ENCODE measurements at regions not wholly inside any gene's neighbourhood (a gene's known extent, or its start where the extent isn't known, plus 50 kb on each side); places are given as distances from the start of the nearest gene placed in this dataset.

DNA sequence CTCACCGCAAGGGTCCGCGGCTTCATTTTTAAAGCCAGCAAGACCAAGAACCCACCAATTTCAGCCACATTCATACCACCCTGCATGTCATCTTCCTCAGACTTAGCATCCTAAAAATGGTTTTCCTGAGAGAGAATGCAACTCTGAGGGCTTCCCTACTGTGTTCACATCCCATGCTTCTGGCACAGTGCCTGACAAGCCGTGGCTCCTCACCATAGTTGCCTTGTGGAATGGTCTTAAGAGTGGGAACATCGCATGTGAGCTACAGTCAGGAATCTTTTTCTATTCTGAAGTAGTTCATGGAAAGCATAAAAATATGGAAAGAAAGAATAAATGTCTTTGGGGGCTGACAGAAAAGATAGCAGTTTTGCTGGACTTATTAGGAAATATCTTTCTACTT is 120.3 kb downstream of the RAP2B start:
- TF ChIP-seq CTCF (IDR thresholded peaks at IDR 0.05), result no peak
- TF ChIP-seq POLR2A (IDR thresholded peaks at IDR 0.05), result no peak
- TF ChIP-seq POLR2AphosphoS5 (IDR thresholded peaks at IDR 0.05), result no peak

Data from breast epithelium (tissue), 3 donors.